ENCODE measurements at regions not wholly inside any gene's neighbourhood (a gene's known extent, or its start where the extent isn't known, plus 50 kb on each side); places are given as distances from the start of the nearest gene placed in this dataset.

DNA sequence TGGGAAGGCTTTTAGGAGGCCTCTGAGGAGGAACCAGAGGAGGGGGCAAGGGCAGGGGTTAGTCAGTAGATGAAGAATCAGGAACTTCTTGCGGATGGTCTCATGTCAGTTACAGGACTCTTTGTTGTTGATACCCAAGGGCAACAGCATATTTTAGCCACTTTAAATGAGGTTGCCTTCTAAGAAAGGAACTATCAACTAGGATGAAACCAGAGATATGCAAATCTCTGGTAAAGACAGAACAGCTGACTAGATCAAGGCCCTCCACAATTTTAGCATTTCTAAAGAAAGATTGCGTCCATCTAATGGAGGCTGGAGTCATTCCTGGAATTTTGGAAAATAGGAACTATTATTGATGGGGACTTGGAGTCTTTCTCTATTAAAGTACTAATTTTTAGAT, 57.7 kb upstream of the KLF4 start:
- Histone ChIP-seq H4K20me1 (ENCODE audit: control insufficient read depth, insufficient read depth, low read length, poor library complexity, severe bottlenecking) (no peaks in the 10 kb centered on the region), H3K27me3 (replicated peaks in 1 of 4; ENCODE audit: control extremely low read depth in 1 of 4, control insufficient read depth in 3 of 4, insufficient read depth in 4 of 4, low read length in 3 of 4) (no peaks in the 10 kb centered on the region), H3K4me1 (ENCODE audit: control insufficient read depth in 2 of 2, insufficient read depth in 2 of 2, low read length in 2 of 2) (peaks cover 3 to 5% of the 10 kb centered on the region in 2 donors), H3K4me2 (replicated peaks; ENCODE audit: low read depth, low read length, poor library complexity, severe bottlenecking) (no peak overlapping the region), H3K27ac (ENCODE audit: low read length in 2 of 2) (no peak overlapping the region), H2AFZ (ENCODE audit: insufficient read depth, low read depth, low read length, poor library complexity, severe bottlenecking) (no peak overlapping the region), H3K79me2 (ENCODE audit: control insufficient read depth, insufficient read depth, low read length) (no peaks in the 10 kb centered on the region), H3K9ac (ENCODE audit: low read length) (no peak overlapping the region), H3K9me3 (ENCODE audit: control extremely low read depth in 1 of 3, control insufficient read depth in 2 of 3, insufficient read depth in 1 of 3, low read length in 2 of 3) (no peaks in the 10 kb centered on the region), H3K36me3 (replicated peaks in 1 of 2; ENCODE audit: control extremely low read depth in 1 of 2, control insufficient read depth in 1 of 2, extremely low read depth in 1 of 2, insufficient read depth in 2 of 2, low read length in 1 of 2) (no peaks in the 10 kb centered on the region), H3K4me3 (ENCODE audit: control extremely low read depth in 1 of 5, extremely low read depth in 1 of 5, insufficient read depth in 1 of 5, low read depth in 2 of 5, low read length in 4 of 5) (no peak overlapping the region)
- ATAC-seq (ENCODE audit: low read depth) (no peak), DNase-seq (no peak)
- no peaks in the 10 kb centered on the region for H3K27me3 Mint-ChIP-seq
- H3K4me1 Mint-ChIP-seq: no peaks in the 10 kb centered on the region
- 78% methylated on average over 1 of the region's 2 CpGs for WGBS (ENCODE audit: insufficient coverage)
- ChIA-PET POLR2A (no interaction called here), CTCF (no interaction called here)
- no peak overlapping the region for H3K4me3 Mint-ChIP-seq
- H3K27ac Mint-ChIP-seq: no peak overlapping the region
- H3K9me3 Mint-ChIP-seq (ENCODE audit: insufficient read depth): no peaks in the 10 kb centered on the region
- TF ChIP-seq, protein P1, sequence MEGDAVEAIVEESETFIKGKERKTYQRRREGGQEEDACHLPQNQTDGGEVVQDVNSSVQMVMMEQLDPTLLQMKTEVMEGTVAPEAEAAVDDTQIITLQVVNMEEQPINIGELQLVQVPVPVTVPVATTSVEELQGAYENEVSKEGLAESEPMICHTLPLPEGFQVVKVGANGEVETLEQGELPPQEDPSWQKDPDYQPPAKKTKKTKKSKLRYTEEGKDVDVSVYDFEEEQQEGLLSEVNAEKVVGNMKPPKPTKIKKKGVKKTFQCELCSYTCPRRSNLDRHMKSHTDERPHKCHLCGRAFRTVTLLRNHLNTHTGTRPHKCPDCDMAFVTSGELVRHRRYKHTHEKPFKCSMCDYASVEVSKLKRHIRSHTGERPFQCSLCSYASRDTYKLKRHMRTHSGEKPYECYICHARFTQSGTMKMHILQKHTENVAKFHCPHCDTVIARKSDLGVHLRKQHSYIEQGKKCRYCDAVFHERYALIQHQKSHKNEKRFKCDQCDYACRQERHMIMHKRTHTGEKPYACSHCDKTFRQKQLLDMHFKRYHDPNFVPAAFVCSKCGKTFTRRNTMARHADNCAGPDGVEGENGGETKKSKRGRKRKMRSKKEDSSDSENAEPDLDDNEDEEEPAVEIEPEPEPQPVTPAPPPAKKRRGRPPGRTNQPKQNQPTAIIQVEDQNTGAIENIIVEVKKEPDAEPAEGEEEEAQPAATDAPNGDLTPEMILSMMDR (IDR thresholded peaks at IDR 0.05): no peak
- no peak for TF ChIP-seq EZH2 (IDR thresholded peaks at IDR 0.05; ENCODE audit: borderline replicate concordance, insufficient read depth, low read depth, low read length, poor library complexity, severe bottlenecking)
- intact Hi-C loops (cut with micrococcal nuclease): no loop called here

DNA sequence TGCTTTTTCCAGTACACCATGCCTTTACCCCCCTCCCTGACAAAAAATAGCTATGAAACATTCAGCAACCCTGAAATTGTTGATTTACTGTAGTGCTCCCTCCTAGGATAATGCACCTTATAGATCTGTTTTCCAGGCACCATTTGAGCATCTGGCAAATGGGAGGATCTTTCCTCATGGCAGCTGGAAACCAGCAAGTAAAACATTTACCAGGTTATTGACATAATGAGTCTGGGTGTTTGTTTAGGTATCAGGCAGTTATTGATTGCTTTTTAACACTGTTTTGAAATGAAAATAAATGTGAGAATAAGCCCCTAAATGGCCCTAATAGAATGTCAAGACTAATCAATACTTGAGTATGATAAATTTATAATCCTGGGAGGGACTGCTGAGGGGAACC, 57.3 kb upstream of the KLF4 start:
- no peak for ATAC-seq (ENCODE audit: low read depth)
- Mint-ChIP-seq H3K9me3 (ENCODE audit: insufficient read depth) (no peaks in the 10 kb centered on the region), H3K4me3 (no peak overlapping the region), H3K4me1 (no peaks in the 10 kb centered on the region), H3K27ac (no peak overlapping the region), H3K27me3 (no peaks in the 10 kb centered on the region)
- Histone ChIP-seq H2AFZ (ENCODE audit: insufficient read depth, low read depth, low read length, poor library complexity, severe bottlenecking) (no peak overlapping the region), H3K9ac (ENCODE audit: low read length) (no peak overlapping the region), H3K4me2 (replicated peaks; ENCODE audit: low read depth, low read length, poor library complexity, severe bottlenecking) (no peak overlapping the region), H3K36me3 (replicated peaks in 1 of 2; ENCODE audit: control extremely low read depth in 1 of 2, control insufficient read depth in 1 of 2, extremely low read depth in 1 of 2, insufficient read depth in 2 of 2, low read length in 1 of 2) (no peaks in the 10 kb centered on the region), H4K20me1 (ENCODE audit: control insufficient read depth, insufficient read depth, low read length, poor library complexity, severe bottlenecking) (no peaks in the 10 kb centered on the region), H3K9me3 (ENCODE audit: control extremely low read depth in 1 of 3, control insufficient read depth in 2 of 3, insufficient read depth in 1 of 3, low read length in 2 of 3) (no peaks in the 10 kb centered on the region), H3K27ac (ENCODE audit: low read length in 2 of 2) (no peak overlapping the region), H3K4me3 (ENCODE audit: control extremely low read depth in 1 of 5, extremely low read depth in 1 of 5, insufficient read depth in 1 of 5, low read depth in 2 of 5, low read length in 4 of 5) (no peak overlapping the region), H3K4me1 (ENCODE audit: control insufficient read depth in 2 of 2, insufficient read depth in 2 of 2, low read length in 2 of 2) (peaks cover 3 to 5% of the 10 kb centered on the region in 2 donors), H3K27me3 (replicated peaks in 1 of 4; ENCODE audit: control extremely low read depth in 1 of 4, control insufficient read depth in 3 of 4, insufficient read depth in 4 of 4, low read length in 3 of 4) (no peaks in the 10 kb centered on the region), H3K79me2 (ENCODE audit: control insufficient read depth, insufficient read depth, low read length) (no peaks in the 10 kb centered on the region)
- no peak for DNase-seq
- CTCF ChIA-PET: no interaction called here
- POLR2A ChIA-PET: no interaction called here
- TF ChIP-seq EZH2 (IDR thresholded peaks at IDR 0.05; ENCODE audit: borderline replicate concordance, insufficient read depth, low read depth, low read length, poor library complexity, severe bottlenecking): no peak
- TF ChIP-seq, protein P1 (IDR thresholded peaks at IDR 0.05): no peak
- intact Hi-C loops (cut with micrococcal nuclease): no loop called here

All from B cell (primary cell).